GM04503 (cell line): ENCODE measurements at regions not wholly inside any gene's neighbourhood (a gene's known extent, or its start where the extent isn't known, plus 50 kb on each side); places are given as distances from the start of the nearest gene placed in this dataset.
"Not testable (repeated sequence)": the region's sequence is repeated elsewhere in the genome, so short reads cannot be mapped to it uniquely, and the experiment has no call there.

Experiments
- DNase-seq: peaks from one replicate; pipeline ENCODE4 v3.0.0-alpha.2; 2012; ENCODE audit warnings: low read depth

GRCh38 chr4:12447451-12447850, 1018.8 kb upstream of the HS3ST1 start:
- no peak for DNase-seq

GRCh38 chr4:12446657-12447185, 1018.0 kb upstream of the HS3ST1 start:
- DNase-seq: no peak

- no peak for DNase-seq
Observed at GRCh38 chr4:12446256-12446655, 1017.6 kb upstream of the HS3ST1 start.

- no peak for DNase-seq
Observed at GRCh38 chr4:12445711-12446235, 1017.1 kb upstream of the HS3ST1 start.

GRCh38 chr4:12439633-12440305, 1011.1 kb upstream of the HS3ST1 start:
- no peak for DNase-seq

GRCh38 chr4:12431259-12431658, 1002.6 kb upstream of the HS3ST1 start:
- DNase-seq: not testable (repeated sequence)

- DNase-seq: no peak
Observed at GRCh38 chr4:12421364-12421763, 992.7 kb upstream of the HS3ST1 start.

GRCh38 chr4:12416755-12417154, 988.1 kb upstream of the HS3ST1 start:
- no peak for DNase-seq

GRCh38 chr4:12414181-12414812, 985.6 kb upstream of the HS3ST1 start:
- no peak for DNase-seq

- DNase-seq: no peak
Observed at GRCh38 chr4:12411072-12411471, 982.4 kb upstream of the HS3ST1 start.

GRCh38 chr4:12409507-12410190, 981.0 kb upstream of the HS3ST1 start:
- DNase-seq: no peak

GRCh38 chr4:12408364-12408763, 979.7 kb upstream of the HS3ST1 start:
- DNase-seq: no peak

GRCh38 chr4:12403175-12403574, 974.5 kb upstream of the HS3ST1 start:
- DNase-seq: no peak

- no peak for DNase-seq
Observed at GRCh38 chr4:12399781-12400180, 971.1 kb upstream of the HS3ST1 start.

- no peak for DNase-seq
Observed at GRCh38 chr4:12393631-12394262, 965.1 kb upstream of the HS3ST1 start.

- no peak for DNase-seq
Observed at GRCh38 chr4:12389604-12390003, 960.9 kb upstream of the HS3ST1 start.

- DNase-seq: no peak
Observed at GRCh38 chr4:12382567-12382966, 953.9 kb upstream of the HS3ST1 start.

- DNase-seq: no peak
Observed at GRCh38 chr4:12379191-12379590, 950.5 kb upstream of the HS3ST1 start.

- no peak for DNase-seq
Observed at GRCh38 chr4:12375805-12376204, 947.1 kb upstream of the HS3ST1 start.

GRCh38 chr4:12365869-12366268, 937.2 kb upstream of the HS3ST1 start:
- DNase-seq: not testable (repeated sequence)

- no peak for DNase-seq
Observed at GRCh38 chr4:12360391-12360790, 931.7 kb upstream of the HS3ST1 start.

- no peak for DNase-seq
Observed at GRCh38 chr4:12359420-12359819, 930.7 kb upstream of the HS3ST1 start.
